ENCODE measurements at regions not wholly inside any gene's neighbourhood (a gene's known extent, or its start where the extent isn't known, plus 50 kb on each side); places are given as distances from the start of the nearest gene placed in this dataset.

DNA sequence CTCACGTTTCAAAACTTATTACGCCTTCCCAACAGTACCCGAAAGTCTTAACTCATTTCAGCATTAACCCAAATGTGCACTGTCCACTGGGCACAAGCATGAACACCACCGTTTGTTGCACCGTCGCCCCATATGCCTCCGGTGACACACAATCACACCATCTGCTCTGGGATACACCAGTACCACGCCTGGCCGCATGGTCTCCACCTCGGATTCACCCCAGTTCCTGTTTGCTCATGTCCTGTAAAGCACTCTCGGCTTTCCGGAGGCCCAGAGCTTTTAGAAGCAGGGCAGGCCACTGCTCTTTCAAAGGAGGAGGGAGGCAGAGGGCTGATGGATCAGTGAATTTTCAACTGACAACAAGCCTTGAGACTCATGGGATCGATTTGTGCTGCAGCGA, 1570.0 kb upstream of the DEFB115 start:
- Histone ChIP-seq H2BK5ac (ENCODE audit: low read length) (no peak overlapping the region), H3K36me3 (replicated peaks in 1 of 2; ENCODE audit: control insufficient read depth in 2 of 2, insufficient read depth in 2 of 2, low read length in 2 of 2) (no peaks in the 10 kb centered on the region), H2BK120ac (ENCODE audit: low read depth, low read length) (no peak overlapping the region), H2BK12ac (ENCODE audit: low read length) (no peak overlapping the region), H3K4me2 (ENCODE audit: insufficient read depth, low read length, poor library complexity, severe bottlenecking) (no peak overlapping the region), H3K18ac (ENCODE audit: low read length) (no peak overlapping the region), H3K9ac (ENCODE audit: low read depth, low read length, poor library complexity) (no peak overlapping the region), H2BK15ac (ENCODE audit: low read length) (no peak overlapping the region), H3K23ac (ENCODE audit: low read depth, low read length, poor library complexity) (no peak overlapping the region), H3K79me1 (ENCODE audit: low read depth, low read length) (no peaks in the 10 kb centered on the region), H3K27me3 (ENCODE audit: control insufficient read depth in 3 of 3, insufficient read depth in 3 of 3, low read depth in 1 of 3, low read length in 3 of 3) (no peaks in the 10 kb centered on the region), H4K8ac (ENCODE audit: low read depth, low read length) (no peak overlapping the region), H4K91ac (ENCODE audit: low read depth, low read length, poor library complexity) (no peak overlapping the region), H2AFZ (ENCODE audit: low read length) (peak overlapping the region; percentile 22), H3K4me3 (ENCODE audit: low read length in 2 of 2) (no peak overlapping the region), H3K27ac (replicated peaks; ENCODE audit: low read length) (no peak overlapping the region), H3K9me3 (replicated peaks in 1 of 2; ENCODE audit: control insufficient read depth in 2 of 2, insufficient read depth in 1 of 2, low read depth in 1 of 2, low read length in 2 of 2) (peaks cover 0 to 8% of the 10 kb centered on the region in 2 donors), H2AK5ac (ENCODE audit: low read depth, low read length) (no peak overlapping the region), H3K4ac (ENCODE audit: low read length) (no peak overlapping the region), H3K14ac (ENCODE audit: low read length) (no peak overlapping the region), H3K4me1 (ENCODE audit: control insufficient read depth in 2 of 2, insufficient read depth in 1 of 2, low read depth in 1 of 2, low read length in 2 of 2) (no peaks in the 10 kb centered on the region)
- DNase-seq (ENCODE audit: low spot score), result no peak
- no CpG with 5 or more reads among the region's 14 CpGs for WGBS, 2 donors (ENCODE audit: extremely low coverage in 2 of 2, insufficient read length in 2 of 2, insufficient replicate concordance in 1 of 2)

DNA sequence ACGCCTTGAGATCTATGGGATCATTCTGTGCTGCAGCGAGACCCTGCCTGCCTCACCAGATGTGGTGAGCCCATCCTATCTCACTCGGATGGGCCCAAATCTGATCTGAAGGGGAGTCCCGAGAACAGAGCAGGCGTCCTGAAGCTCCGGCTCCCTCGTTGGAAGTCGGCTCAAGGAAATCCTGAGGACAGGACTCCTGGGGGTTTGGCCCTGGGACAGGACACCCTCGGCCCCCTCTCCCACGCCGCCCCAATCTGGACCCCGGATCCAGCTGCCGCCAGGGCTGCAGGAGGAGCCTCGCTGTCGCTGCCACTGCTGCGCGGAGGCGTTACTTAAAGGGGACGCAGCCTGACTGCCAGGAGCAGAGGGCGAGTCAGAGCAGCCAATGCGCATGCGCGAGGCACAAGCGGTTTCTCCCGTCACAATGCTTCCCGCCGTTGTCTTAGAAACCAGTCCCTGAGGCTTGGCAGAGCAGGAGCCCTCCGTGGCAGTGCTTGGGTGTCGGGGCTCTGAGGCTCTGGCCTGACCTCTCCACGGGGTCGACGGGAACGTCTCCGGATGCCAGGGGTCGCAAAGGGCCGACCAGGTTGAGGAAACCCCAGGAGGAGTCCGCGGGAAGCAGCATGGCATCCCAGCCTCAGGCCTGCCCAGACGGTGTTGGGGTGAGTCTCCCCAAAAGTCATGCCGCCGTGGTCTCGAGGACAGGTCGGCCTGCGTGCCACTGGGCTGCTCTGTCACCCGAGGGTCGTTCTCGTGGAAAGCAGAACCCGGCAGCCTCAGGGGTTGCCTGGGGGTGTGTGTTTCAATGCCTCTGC, 1567.8 kb upstream of the DEFB115 start:
- Histone ChIP-seq H3K23ac (ENCODE audit: low read depth, low read length, poor library complexity) (no peak overlapping the region), H2AK5ac (ENCODE audit: low read depth, low read length) (no peak overlapping the region), H2AFZ (ENCODE audit: low read length) (no peak overlapping the region), H4K8ac (ENCODE audit: low read depth, low read length) (no peak overlapping the region), H3K4me1 (ENCODE audit: control insufficient read depth in 2 of 2, insufficient read depth in 1 of 2, low read depth in 1 of 2, low read length in 2 of 2) (no peaks in the 10 kb centered on the region), H2BK12ac (ENCODE audit: low read length) (no peak overlapping the region), H3K36me3 (replicated peaks in 1 of 2; ENCODE audit: control insufficient read depth in 2 of 2, insufficient read depth in 2 of 2, low read length in 2 of 2) (no peaks in the 10 kb centered on the region), H3K4me2 (ENCODE audit: insufficient read depth, low read length, poor library complexity, severe bottlenecking) (no peak overlapping the region), H3K4ac (ENCODE audit: low read length) (no peak overlapping the region), H3K27ac (replicated peaks; ENCODE audit: low read length) (no peak overlapping the region), H2BK120ac (ENCODE audit: low read depth, low read length) (no peak overlapping the region), H2BK15ac (ENCODE audit: low read length) (no peak overlapping the region), H2BK5ac (ENCODE audit: low read length) (no peak overlapping the region), H3K9me3 (replicated peaks in 1 of 2; ENCODE audit: control insufficient read depth in 2 of 2, insufficient read depth in 1 of 2, low read depth in 1 of 2, low read length in 2 of 2) (peaks cover 0 to 8% of the 10 kb centered on the region in 2 donors), H3K14ac (ENCODE audit: low read length) (no peak overlapping the region), H3K9ac (ENCODE audit: low read depth, low read length, poor library complexity) (no peak overlapping the region), H3K27me3 (ENCODE audit: control insufficient read depth in 3 of 3, insufficient read depth in 3 of 3, low read depth in 1 of 3, low read length in 3 of 3) (no peaks in the 10 kb centered on the region), H3K79me1 (ENCODE audit: low read depth, low read length) (no peaks in the 10 kb centered on the region), H3K4me3 (ENCODE audit: low read length in 2 of 2) (no peak overlapping the region), H3K18ac (ENCODE audit: low read length) (no peak overlapping the region), H4K91ac (ENCODE audit: low read depth, low read length, poor library complexity) (no peak overlapping the region)
- no peak for DNase-seq (ENCODE audit: low spot score)
- no CpG with 5 or more reads among the region's 48 CpGs for WGBS, 2 donors (ENCODE audit: extremely low coverage in 2 of 2, insufficient read length in 2 of 2, insufficient replicate concordance in 1 of 2)

GRCh38 chr20:29690274-29690673, 1567.2 kb upstream of the DEFB115 start:
- Histone ChIP-seq H3K4ac (ENCODE audit: low read length) (no peak overlapping the region), H3K4me2 (ENCODE audit: insufficient read depth, low read length, poor library complexity, severe bottlenecking) (no peak overlapping the region), H3K79me1 (ENCODE audit: low read depth, low read length) (no peaks in the 10 kb centered on the region), H3K27ac (replicated peaks; ENCODE audit: low read length) (no peak overlapping the region), H2BK5ac (ENCODE audit: low read length) (no peak overlapping the region), H2AK5ac (ENCODE audit: low read depth, low read length) (no peak overlapping the region), H3K27me3 (ENCODE audit: control insufficient read depth in 3 of 3, insufficient read depth in 3 of 3, low read depth in 1 of 3, low read length in 3 of 3) (no peaks in the 10 kb centered on the region), H3K36me3 (replicated peaks in 1 of 2; ENCODE audit: control insufficient read depth in 2 of 2, insufficient read depth in 2 of 2, low read length in 2 of 2) (no peaks in the 10 kb centered on the region), H3K4me1 (ENCODE audit: control insufficient read depth in 2 of 2, insufficient read depth in 1 of 2, low read depth in 1 of 2, low read length in 2 of 2) (no peaks in the 10 kb centered on the region), H3K18ac (ENCODE audit: low read length) (no peak overlapping the region), H3K9me3 (replicated peaks in 1 of 2; ENCODE audit: control insufficient read depth in 2 of 2, insufficient read depth in 1 of 2, low read depth in 1 of 2, low read length in 2 of 2) (peaks cover 0 to 8% of the 10 kb centered on the region in 2 donors), H4K91ac (ENCODE audit: low read depth, low read length, poor library complexity) (no peak overlapping the region), H2BK12ac (ENCODE audit: low read length) (no peak overlapping the region), H2BK120ac (ENCODE audit: low read depth, low read length) (no peak overlapping the region), H4K8ac (ENCODE audit: low read depth, low read length) (no peak overlapping the region), H2BK15ac (ENCODE audit: low read length) (no peak overlapping the region), H3K4me3 (ENCODE audit: low read length in 2 of 2) (no peak overlapping the region), H3K14ac (ENCODE audit: low read length) (no peak overlapping the region), H2AFZ (ENCODE audit: low read length) (no peak overlapping the region), H3K23ac (ENCODE audit: low read depth, low read length, poor library complexity) (no peak overlapping the region), H3K9ac (ENCODE audit: low read depth, low read length, poor library complexity) (no peak overlapping the region)
- no CpG with 5 or more reads among the region's 19 CpGs for WGBS, 2 donors (ENCODE audit: extremely low coverage in 2 of 2, insufficient read length in 2 of 2, insufficient replicate concordance in 1 of 2)
- no peak for DNase-seq (ENCODE audit: low spot score)

DNA sequence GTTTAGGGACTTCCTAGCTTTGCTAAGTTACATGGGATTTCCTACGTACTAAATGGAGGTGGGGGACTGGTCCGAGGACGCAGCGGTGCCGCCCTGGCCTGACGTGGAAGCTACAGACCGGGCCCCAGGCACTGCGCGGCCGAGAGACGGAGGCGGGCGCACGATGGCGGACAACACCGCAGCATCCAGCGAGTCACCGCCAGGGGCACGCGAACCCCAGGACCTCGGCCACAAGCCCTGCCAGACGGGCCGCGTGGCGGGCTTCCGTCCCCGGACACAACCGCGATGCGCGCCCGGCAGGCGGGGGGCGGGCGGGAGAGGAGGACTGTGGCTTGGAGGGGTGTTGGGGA, 1516.9 kb upstream of the DEFB115 start:
- Histone ChIP-seq H2BK120ac (ENCODE audit: low read depth, low read length) (no peak overlapping the region), H3K9ac (ENCODE audit: low read depth, low read length, poor library complexity) (no peak overlapping the region), H3K14ac (ENCODE audit: low read length) (no peak overlapping the region), H2AFZ (ENCODE audit: low read length) (no peak overlapping the region), H2BK15ac (ENCODE audit: low read length) (no peak overlapping the region), H3K4me2 (ENCODE audit: insufficient read depth, low read length, poor library complexity, severe bottlenecking) (no peak overlapping the region), H3K9me3 (replicated peaks in 1 of 2; ENCODE audit: control insufficient read depth in 2 of 2, insufficient read depth in 1 of 2, low read depth in 1 of 2, low read length in 2 of 2) (peaks cover 4 to 8% of the 10 kb centered on the region in 2 donors), H4K91ac (ENCODE audit: low read depth, low read length, poor library complexity) (no peak overlapping the region), H4K8ac (ENCODE audit: low read depth, low read length) (no peak overlapping the region), H3K4me1 (ENCODE audit: control insufficient read depth in 2 of 2, insufficient read depth in 1 of 2, low read depth in 1 of 2, low read length in 2 of 2) (no peaks in the 10 kb centered on the region), H3K18ac (ENCODE audit: low read length) (no peak overlapping the region), H3K27me3 (ENCODE audit: control insufficient read depth in 3 of 3, insufficient read depth in 3 of 3, low read depth in 1 of 3, low read length in 3 of 3) (no peaks in the 10 kb centered on the region), H2AK5ac (ENCODE audit: low read depth, low read length) (no peak overlapping the region), H3K79me1 (ENCODE audit: low read depth, low read length) (peaks cover 5% of the 10 kb centered on the region), H3K27ac (replicated peaks; ENCODE audit: low read length) (no peak overlapping the region), H3K4me3 (ENCODE audit: low read length in 2 of 2) (no peak overlapping the region), H3K23ac (ENCODE audit: low read depth, low read length, poor library complexity) (no peak overlapping the region), H3K36me3 (replicated peaks in 1 of 2; ENCODE audit: control insufficient read depth in 2 of 2, insufficient read depth in 2 of 2, low read length in 2 of 2) (no peaks in the 10 kb centered on the region), H3K4ac (ENCODE audit: low read length) (no peak overlapping the region), H2BK12ac (ENCODE audit: low read length) (no peak overlapping the region), H2BK5ac (ENCODE audit: low read length) (no peak overlapping the region)
- no CpG with 5 or more reads among the region's 35 CpGs for WGBS, 2 donors (ENCODE audit: extremely low coverage in 2 of 2, insufficient read length in 2 of 2, insufficient replicate concordance in 1 of 2)
- no peak for DNase-seq (ENCODE audit: low spot score)
